ENCODE measurements at regions not wholly inside any gene's neighbourhood (a gene's known extent, or its start where the extent isn't known, plus 50 kb on each side); places are given as distances from the start of the nearest gene placed in this dataset.

DNA sequence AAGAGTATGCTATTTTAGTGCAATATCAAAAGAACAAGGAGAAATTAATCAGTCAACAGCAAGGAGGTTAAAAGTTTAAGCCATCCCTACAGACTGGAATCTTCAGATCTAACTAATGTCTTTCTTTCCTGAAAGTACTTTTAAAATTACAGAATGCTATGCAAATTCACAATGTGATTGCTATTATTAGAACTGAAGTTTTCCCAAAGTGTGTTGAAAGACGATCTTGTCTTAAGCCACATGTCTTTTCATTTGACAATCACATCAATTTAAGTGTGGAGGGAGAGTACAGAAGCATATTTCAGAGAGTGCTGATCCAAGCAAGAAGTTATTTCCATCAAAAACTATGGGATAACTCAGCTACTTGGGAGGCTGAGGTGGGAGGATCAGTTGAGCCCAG is 64.7 kb upstream of the TNIP3 start:
- TF ChIP-seq EZH2 (IDR thresholded peaks at IDR 0.05; ENCODE audit: insufficient read depth, poor library complexity, severe bottlenecking) = no peak
- TF ChIP-seq EZH2phosphoT487 (IDR thresholded peaks at IDR 0.05; ENCODE audit: insufficient read depth, low read depth) = no peak

Data from GM23248 (cell line).